ENCODE measurements at regions not wholly inside any gene's neighbourhood (a gene's known extent, or its start where the extent isn't known, plus 50 kb on each side); places are given as distances from the start of the nearest gene placed in this dataset.

GRCh38 chr14:48390346-48390745 lies 714.9 kb upstream of the MDGA2 start:
- TF ChIP-seq, protein P1, sequence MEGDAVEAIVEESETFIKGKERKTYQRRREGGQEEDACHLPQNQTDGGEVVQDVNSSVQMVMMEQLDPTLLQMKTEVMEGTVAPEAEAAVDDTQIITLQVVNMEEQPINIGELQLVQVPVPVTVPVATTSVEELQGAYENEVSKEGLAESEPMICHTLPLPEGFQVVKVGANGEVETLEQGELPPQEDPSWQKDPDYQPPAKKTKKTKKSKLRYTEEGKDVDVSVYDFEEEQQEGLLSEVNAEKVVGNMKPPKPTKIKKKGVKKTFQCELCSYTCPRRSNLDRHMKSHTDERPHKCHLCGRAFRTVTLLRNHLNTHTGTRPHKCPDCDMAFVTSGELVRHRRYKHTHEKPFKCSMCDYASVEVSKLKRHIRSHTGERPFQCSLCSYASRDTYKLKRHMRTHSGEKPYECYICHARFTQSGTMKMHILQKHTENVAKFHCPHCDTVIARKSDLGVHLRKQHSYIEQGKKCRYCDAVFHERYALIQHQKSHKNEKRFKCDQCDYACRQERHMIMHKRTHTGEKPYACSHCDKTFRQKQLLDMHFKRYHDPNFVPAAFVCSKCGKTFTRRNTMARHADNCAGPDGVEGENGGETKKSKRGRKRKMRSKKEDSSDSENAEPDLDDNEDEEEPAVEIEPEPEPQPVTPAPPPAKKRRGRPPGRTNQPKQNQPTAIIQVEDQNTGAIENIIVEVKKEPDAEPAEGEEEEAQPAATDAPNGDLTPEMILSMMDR (IDR thresholded peaks at IDR 0.05; ENCODE audit: insufficient read depth, low read depth, low read length), result no peak
- no peak overlapping the region for H3K4me3 ChIP-seq (ENCODE audit: low read depth, low read length)
- DNase-seq (ENCODE audit: low read depth), result no peak

- TF ChIP-seq, protein P1 (IDR thresholded peaks at IDR 0.05; ENCODE audit: insufficient read depth, low read depth, low read length), result no peak
- no peak overlapping the region for H3K4me3 ChIP-seq (ENCODE audit: low read depth, low read length)
- no peak for DNase-seq (ENCODE audit: low read depth)
These were observed 709.4 kb upstream of the MDGA2 start for GRCh38 chr14:48384821-48385220.

- no peak for DNase-seq (ENCODE audit: low read depth)
- TF ChIP-seq, protein P1 (IDR thresholded peaks at IDR 0.05; ENCODE audit: insufficient read depth, low read depth, low read length), result no peak
- H3K4me3 ChIP-seq (ENCODE audit: low read depth, low read length), result no peak overlapping the region
These were observed 707.6 kb upstream of the MDGA2 start for GRCh38 chr14:48382961-48383360.

DNA sequence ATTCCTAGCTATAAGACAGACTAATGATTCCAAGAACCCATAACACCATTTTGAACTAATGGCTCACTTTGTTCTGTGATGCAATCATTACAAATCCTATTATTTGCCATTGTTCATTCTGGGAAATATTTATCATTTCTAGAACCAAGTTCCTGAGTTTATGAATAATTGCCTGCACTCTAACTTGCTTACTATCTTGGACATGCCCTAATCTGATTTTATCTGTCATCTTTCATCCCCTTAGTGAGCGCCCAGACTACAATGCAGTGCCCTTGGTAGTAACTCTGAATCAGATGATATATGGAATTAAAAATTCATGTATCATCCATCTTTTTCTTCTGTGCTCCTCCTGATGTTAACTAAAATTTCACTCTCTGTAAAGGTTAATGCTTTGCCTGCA lies 703.1 kb upstream of the MDGA2 start:
- TF ChIP-seq, protein P1 (IDR thresholded peaks at IDR 0.05; ENCODE audit: insufficient read depth, low read depth, low read length), result no peak
- no peak for DNase-seq (ENCODE audit: low read depth)
- H3K4me3 ChIP-seq (ENCODE audit: low read depth, low read length), result no peak overlapping the region

- TF ChIP-seq, protein P1 (IDR thresholded peaks at IDR 0.05; ENCODE audit: insufficient read depth, low read depth, low read length), result no peak
- H3K4me3 ChIP-seq (ENCODE audit: low read depth, low read length), result no peak overlapping the region
- no peak for DNase-seq (ENCODE audit: low read depth)
These were observed 698.6 kb upstream of the MDGA2 start for GRCh38 chr14:48373981-48374380.

GRCh38 chr14:48350971-48351370 lies 675.6 kb upstream of the MDGA2 start:
- TF ChIP-seq, protein P1 (IDR thresholded peaks at IDR 0.05; ENCODE audit: insufficient read depth, low read depth, low read length), result no peak
- DNase-seq (ENCODE audit: low read depth), result peak; percentile 25
- no peak overlapping the region for H3K4me3 ChIP-seq (ENCODE audit: low read depth, low read length)

DNA sequence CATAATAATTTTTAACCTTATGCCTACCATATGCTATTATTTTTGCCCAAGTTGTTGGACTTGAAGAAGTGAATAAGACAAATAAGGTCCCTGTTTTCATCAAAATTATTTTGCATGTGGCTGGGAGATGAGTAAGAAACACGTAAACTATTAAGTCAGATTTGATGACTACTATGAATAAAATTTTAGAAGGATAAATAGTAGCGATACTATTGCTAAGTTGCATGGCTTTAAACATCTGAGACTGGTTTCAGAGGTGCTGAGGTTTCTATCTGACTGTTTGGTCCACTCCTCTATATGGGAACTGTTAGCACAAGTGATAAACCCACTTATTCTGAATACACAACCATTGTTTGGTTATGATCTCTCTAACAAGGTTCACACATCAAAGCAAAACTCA lies 674.3 kb upstream of the MDGA2 start:
- no peak for DNase-seq (ENCODE audit: low read depth)
- TF ChIP-seq, protein P1 (IDR thresholded peaks at IDR 0.05; ENCODE audit: insufficient read depth, low read depth, low read length), result no peak
- no peak overlapping the region for H3K4me3 ChIP-seq (ENCODE audit: low read depth, low read length)

Data from fibroblast of villous mesenchyme (primary cell).